Progenitor cell of endocrine pancreas (in vitro differentiated cells): ENCODE measurements at regions not wholly inside any gene's neighbourhood (a gene's known extent, or its start where the extent isn't known, plus 50 kb on each side); places are given as distances from the start of the nearest gene placed in this dataset.

ENCODE experiments used
- DNase-seq: peaks from one replicate; pipeline ENCODE4 v3.0.0; 2021; ENCODE audit warnings: low spot score; ENCODE audit not compliant: unreplicated experiment
- H3K27ac Mint-ChIP-seq: 2 replicates; pipeline ENCODE4 v1.8.0; 2021; ENCODE audit warnings: mild to moderate bottlenecking, moderate library complexity, mixed read lengths
- H3K27me3 Mint-ChIP-seq: 2 replicates; pipeline ENCODE4 v1.8.0; 2021; ENCODE audit warnings: mixed read lengths
- H3K36me3 Mint-ChIP-seq: 2 replicates; pipeline ENCODE4 v1.8.0; 2022; ENCODE audit warnings: mixed read lengths; ENCODE audit not compliant: insufficient read depth
- H3K4me1 Mint-ChIP-seq: 2 replicates; pipeline ENCODE4 v1.8.0; 2021; ENCODE audit warnings: low read depth, mixed read lengths
- H3K4me3 Mint-ChIP-seq: 2 replicates; pipeline ENCODE4 v1.8.0; 2021; ENCODE audit warnings: low read depth, mild to moderate bottlenecking, moderate library complexity, mixed read lengths
- H3K9me3 Mint-ChIP-seq: 2 replicates; pipeline ENCODE4 v1.8.0; 2021; ENCODE audit warnings: low read depth, mixed read lengths
- TF ChIP-seq, protein P1 (sequence below): fragments of 200-600 bp; sonication (generic); IDR thresholded peaks from one replicate; pipeline ENCODE4 v1.5.0; 2021; ENCODE audit warnings: antibody characterized with exemption, mild to moderate bottlenecking; ENCODE audit not compliant: unreplicated experiment

DNA sequence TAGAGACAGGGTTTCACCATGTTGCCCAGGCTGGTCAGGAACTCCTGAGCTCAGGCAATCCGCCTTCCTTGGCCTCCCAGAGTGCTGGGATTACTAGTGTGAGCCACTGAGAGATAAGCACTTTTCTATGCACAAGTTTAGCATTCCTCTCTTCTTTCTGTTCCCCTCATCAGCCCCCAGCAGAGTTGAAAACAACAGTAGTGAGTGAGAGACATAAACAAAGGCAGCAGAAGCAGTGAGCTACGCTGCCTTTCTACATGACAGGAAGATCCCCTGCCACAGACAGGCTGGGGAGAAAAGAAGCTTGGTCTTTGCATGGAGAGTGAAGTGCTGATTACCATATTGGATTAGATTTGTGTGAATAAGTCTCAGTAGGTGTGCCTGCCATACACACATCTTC, 392.0 kb upstream of the KIRREL3 start:
- Mint-ChIP-seq H3K4me1 (peaks cover 16% of the 10 kb centered on the region), H3K27me3 (peaks cover 3% of the 10 kb centered on the region), H3K36me3 (no peaks in the 10 kb centered on the region), H3K9me3 (peaks cover 6% of the 10 kb centered on the region), H3K27ac (no peak overlapping the region), H3K4me3 (no peak overlapping the region)
- TF ChIP-seq, protein P1, sequence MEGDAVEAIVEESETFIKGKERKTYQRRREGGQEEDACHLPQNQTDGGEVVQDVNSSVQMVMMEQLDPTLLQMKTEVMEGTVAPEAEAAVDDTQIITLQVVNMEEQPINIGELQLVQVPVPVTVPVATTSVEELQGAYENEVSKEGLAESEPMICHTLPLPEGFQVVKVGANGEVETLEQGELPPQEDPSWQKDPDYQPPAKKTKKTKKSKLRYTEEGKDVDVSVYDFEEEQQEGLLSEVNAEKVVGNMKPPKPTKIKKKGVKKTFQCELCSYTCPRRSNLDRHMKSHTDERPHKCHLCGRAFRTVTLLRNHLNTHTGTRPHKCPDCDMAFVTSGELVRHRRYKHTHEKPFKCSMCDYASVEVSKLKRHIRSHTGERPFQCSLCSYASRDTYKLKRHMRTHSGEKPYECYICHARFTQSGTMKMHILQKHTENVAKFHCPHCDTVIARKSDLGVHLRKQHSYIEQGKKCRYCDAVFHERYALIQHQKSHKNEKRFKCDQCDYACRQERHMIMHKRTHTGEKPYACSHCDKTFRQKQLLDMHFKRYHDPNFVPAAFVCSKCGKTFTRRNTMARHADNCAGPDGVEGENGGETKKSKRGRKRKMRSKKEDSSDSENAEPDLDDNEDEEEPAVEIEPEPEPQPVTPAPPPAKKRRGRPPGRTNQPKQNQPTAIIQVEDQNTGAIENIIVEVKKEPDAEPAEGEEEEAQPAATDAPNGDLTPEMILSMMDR: no peak
- DNase-seq: no peak

DNA sequence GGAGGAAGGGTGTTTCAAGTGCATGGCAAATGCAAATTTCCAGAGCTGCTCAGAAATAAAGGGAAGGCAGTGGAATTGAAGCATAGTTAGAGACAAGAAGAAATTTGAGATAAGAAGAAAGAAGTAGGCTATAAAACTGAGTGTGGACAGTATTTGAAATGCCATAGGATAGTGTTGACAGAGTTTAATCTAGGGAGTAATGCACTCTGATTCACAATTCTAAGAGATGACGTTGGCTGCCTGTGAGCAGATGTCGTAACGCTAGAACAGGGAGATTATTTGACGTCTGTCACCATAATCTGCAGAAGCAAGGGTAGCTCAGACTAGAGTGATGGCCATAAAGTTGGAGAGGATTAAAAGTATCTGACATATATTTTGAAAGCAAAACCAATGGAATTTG, 389.9 kb upstream of the KIRREL3 start:
- Mint-ChIP-seq H3K4me1 (peaks cover 12% of the 10 kb centered on the region), H3K36me3 (no peaks in the 10 kb centered on the region), H3K9me3 (peaks cover 6% of the 10 kb centered on the region), H3K4me3 (no peak overlapping the region), H3K27ac (no peak overlapping the region), H3K27me3 (peaks cover 3% of the 10 kb centered on the region)
- TF ChIP-seq, protein P1: no peak
- DNase-seq: no peak

DNA sequence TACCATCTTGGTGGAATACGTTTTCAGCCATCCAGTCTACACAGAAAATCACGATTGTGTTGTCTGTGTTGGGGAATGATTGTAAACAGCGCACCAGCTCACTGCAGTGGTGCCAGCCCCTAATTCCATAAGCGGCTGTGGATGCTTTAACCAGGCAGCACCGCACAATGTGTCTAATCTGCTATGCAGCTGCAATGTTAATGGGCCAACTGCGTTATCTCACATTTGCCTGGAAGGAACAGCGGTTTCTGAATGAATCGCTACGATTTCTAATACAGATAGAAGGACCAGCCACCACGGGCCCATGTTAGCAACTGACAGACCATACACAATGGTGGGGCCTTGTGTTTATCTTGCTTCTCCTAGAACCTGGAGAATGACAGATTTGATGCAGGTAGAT, 384.5 kb upstream of the KIRREL3 start:
- H3K27ac Mint-ChIP-seq: no peak overlapping the region
- TF ChIP-seq, protein P1: no peak
- H3K4me3 Mint-ChIP-seq: no peak overlapping the region
- peaks cover 4% of the 10 kb centered on the region for H3K4me1 Mint-ChIP-seq
- no peak for DNase-seq
- H3K36me3 Mint-ChIP-seq: no peaks in the 10 kb centered on the region
- H3K9me3 Mint-ChIP-seq: no peaks in the 10 kb centered on the region
- peaks cover under 1% of the 10 kb centered on the region for H3K27me3 Mint-ChIP-seq

DNA sequence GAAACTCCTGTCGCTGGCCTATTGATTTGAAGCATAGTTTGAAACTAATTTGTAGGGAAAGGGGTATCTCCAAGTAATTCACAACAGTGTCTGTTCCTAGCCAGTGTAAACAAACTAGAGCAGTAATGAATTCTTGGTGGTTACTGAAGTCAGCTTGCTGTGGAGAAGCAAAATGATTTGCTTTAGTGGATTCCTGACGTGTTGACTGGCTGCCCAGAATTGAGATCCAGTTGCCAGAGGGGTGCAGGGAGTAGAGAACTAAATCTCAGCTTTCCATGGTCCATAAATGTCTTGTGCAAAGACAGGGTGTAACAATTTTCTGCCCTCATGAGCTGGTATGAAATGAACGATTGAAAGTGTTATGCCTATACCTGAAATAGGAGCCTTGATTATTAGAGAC, 382.5 kb upstream of the KIRREL3 start:
- TF ChIP-seq, protein P1: no peak
- no peak for DNase-seq
- H3K9me3 Mint-ChIP-seq: no peaks in the 10 kb centered on the region
- H3K36me3 Mint-ChIP-seq: no peaks in the 10 kb centered on the region
- H3K27ac Mint-ChIP-seq: no peak overlapping the region
- H3K4me1 Mint-ChIP-seq: peaks cover 4% of the 10 kb centered on the region
- no peaks in the 10 kb centered on the region for H3K27me3 Mint-ChIP-seq
- H3K4me3 Mint-ChIP-seq: no peak overlapping the region

DNA sequence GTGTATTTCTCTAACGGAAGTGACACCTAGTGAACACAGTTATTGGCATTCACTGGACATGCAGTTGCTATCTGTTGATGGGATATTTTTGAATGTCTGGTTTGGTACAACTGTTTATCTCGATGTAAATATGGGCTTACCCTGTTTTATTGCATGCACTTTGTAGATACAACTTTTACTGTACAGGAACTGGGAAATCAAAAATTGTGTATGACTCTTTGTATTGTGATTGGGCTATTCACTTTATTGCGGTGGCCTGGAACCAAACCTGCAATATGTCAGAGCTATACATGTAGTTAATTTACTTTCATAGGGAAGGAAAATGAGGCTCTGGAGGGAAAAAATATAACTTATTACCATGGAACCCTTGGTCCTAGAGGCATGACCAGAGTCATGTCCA, 380.7 kb upstream of the KIRREL3 start:
- H3K36me3 Mint-ChIP-seq: no peaks in the 10 kb centered on the region
- H3K27me3 Mint-ChIP-seq: no peaks in the 10 kb centered on the region
- TF ChIP-seq, protein P1: no peak
- no peak overlapping the region for H3K4me3 Mint-ChIP-seq
- H3K4me1 Mint-ChIP-seq: peaks cover 4% of the 10 kb centered on the region
- no peak for DNase-seq
- H3K27ac Mint-ChIP-seq: no peak overlapping the region
- no peaks in the 10 kb centered on the region for H3K9me3 Mint-ChIP-seq

DNA sequence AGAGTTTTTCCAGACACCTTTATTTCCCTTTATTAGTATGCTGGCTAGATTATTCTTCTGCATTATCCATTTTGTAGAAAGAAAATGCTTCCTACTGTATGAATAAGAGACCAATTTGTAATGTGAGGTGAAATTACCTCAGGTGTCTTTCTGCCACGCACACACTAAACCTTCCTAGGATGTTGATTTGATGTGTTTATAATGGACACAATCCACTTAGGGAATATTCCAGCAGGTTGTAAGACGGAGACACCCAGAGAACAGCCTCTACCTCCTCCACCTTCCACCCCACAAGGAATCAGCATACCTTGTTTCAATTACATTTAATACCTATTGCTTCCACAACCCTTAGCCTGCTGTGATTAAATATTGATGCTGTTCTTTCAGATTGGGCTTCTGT, 379.1 kb upstream of the KIRREL3 start:
- no peak overlapping the region for H3K27ac Mint-ChIP-seq
- H3K9me3 Mint-ChIP-seq: no peaks in the 10 kb centered on the region
- TF ChIP-seq, protein P1: no peak
- no peak overlapping the region for H3K4me3 Mint-ChIP-seq
- H3K36me3 Mint-ChIP-seq: no peaks in the 10 kb centered on the region
- DNase-seq: no peak
- peaks cover 4% of the 10 kb centered on the region for H3K4me1 Mint-ChIP-seq
- H3K27me3 Mint-ChIP-seq: no peaks in the 10 kb centered on the region
